K562 (cell line): ENCODE measurements at regions not wholly inside any gene's neighbourhood (a gene's known extent, or its start where the extent isn't known, plus 50 kb on each side); places are given as distances from the start of the nearest gene placed in this dataset.

Experiments used
- CTCF ChIP-seq, 3 experiments: IDR thresholded peaks in 2 of 3; conservative IDR thresholded peaks in 1 of 3; 2 replicates each; pipeline ENCODE4 v1.5.1; 2011 to 2012; ENCODE audit warnings: low read length in 3 of 3, mild to moderate bottlenecking in 3 of 3, control low read depth in 2 of 3, improper control_type of control experiment in 1 of 3, inconsistent platforms in 1 of 3, low read depth in 1 of 3, mixed read lengths in 1 of 3, moderate library complexity in 1 of 3; ENCODE audit not compliant: insufficient read depth in 2 of 3
- HDAC2 ChIP-seq: fragments of 450-650 bp; IDR thresholded peaks from 2 replicates; pipeline ENCODE4 v1.6.1; 2016; ENCODE audit warnings: mild to moderate bottlenecking
- NR1H2 ChIP-seq: sonication (generic); formaldehyde crosslinking; IDR thresholded peaks from 2 replicates; pipeline ENCODE4 v1.4.0; 2020; ENCODE audit warnings: mild to moderate bottlenecking, missing genetic modification reagents
- POLR2A ChIP-seq: fragments of 450-650 bp; conservative IDR thresholded peaks from 2 replicates; pipeline ENCODE4 v1.6.1; 2016
- REST ChIP-seq, 2 experiments: fragments of 450-650 bp; formaldehyde crosslinking in 1 of 2; IDR thresholded peaks; 2 replicates each; pipeline versions ENCODE4 v1.4.0 to v1.6.1; 2014 to 2020; ENCODE audit warnings: mild to moderate bottlenecking in 2 of 2, borderline replicate concordance in 1 of 2, low read depth in 1 of 2
- RFX1 ChIP-seq: fragments of 450-650 bp; IDR thresholded peaks from 2 replicates; pipeline ENCODE4 v1.6.1; 2016; ENCODE audit warnings: mild to moderate bottlenecking, moderate library complexity
- TFAP4 ChIP-seq: sonication (generic); formaldehyde crosslinking; IDR thresholded peaks from 2 replicates; pipeline ENCODE4 v1.8.0; 2022; ENCODE audit warnings: missing genetic modification reagents, mild to moderate bottlenecking, moderate library complexity, borderline replicate concordance
- ZNF140 ChIP-seq: fragments of 250-450 bp; sonication (Bioruptor Pico); IDR thresholded peaks from 2 replicates; pipeline ENCODE4 v1.8.0; 2021; ENCODE audit warnings: moderate library complexity, mild to moderate bottlenecking, inconsistent platforms
- ZNF644 ChIP-seq: fragments of 200-800 bp; sonication (Bioruptor generic); IDR thresholded peaks from 2 replicates; pipeline ENCODE4 v1.6.1; 2016; ENCODE audit warnings: low read depth, missing genetic modification characterization, missing compliant biosample characterization

- TF ChIP-seq TFAP4 (CRISPR knock-in tag) (no peak), NR1H2 (CRISPR knock-in tag) (no peak), ZNF644 (tag) (no peak), REST (IDR thresholded peaks at IDR 0.05; ENCODE audit: borderline replicate concordance) (no peak), REST (CRISPR knock-in tag; IDR thresholded peaks at IDR 0.05; ENCODE audit: low read depth) (no peak), HDAC2 (no peak), ZNF140 (CRISPR knock-in tag) (no peak), RFX1 (no peak), POLR2A (no peak), CTCF (IDR thresholded peaks at IDR 0.05 in 2 of 3, conservative IDR thresholded peaks at IDR 0.05 in 1 of 3; ENCODE audit: insufficient read depth in 2 of 3, low read depth in 1 of 3, low read length in 3 of 3) (no peak)
Observed at GRCh38 chr11:42225664-42226063, 766.2 kb upstream of the LRRC4C start.
